ENCODE measurements at regions not wholly inside any gene's neighbourhood (a gene's known extent, or its start where the extent isn't known, plus 50 kb on each side); places are given as distances from the start of the nearest gene placed in this dataset.
"Not testable (repeated sequence)": the region's sequence is repeated elsewhere in the genome, so short reads cannot be mapped to it uniquely, and the experiment has no call there.

- ChIA-PET POLR2A (no interaction called here), CTCF (no interaction called here)
- DNase-seq (ENCODE audit: extremely low spot score), result peak; percentile 12
- no peak for TF ChIP-seq L3MBTL2 (conservative IDR thresholded peaks at IDR 0.05)
- TF ChIP-seq FOXM1 (IDR thresholded peaks at IDR 0.05; ENCODE audit: borderline replicate concordance), result no peak
- TF ChIP-seq BHLHE40 (IDR thresholded peaks at IDR 0.05; ENCODE audit: borderline replicate concordance), result no peak
- TF ChIP-seq ZNF384 (IDR thresholded peaks at IDR 0.05), result no peak
- no peak for TF ChIP-seq LEF1 (IDR thresholded peaks at IDR 0.05; ENCODE audit: borderline replicate concordance)
- TF ChIP-seq NFRKB (IDR thresholded peaks at IDR 0.05), result no peak
- no peak for TF ChIP-seq PKNOX1 (IDR thresholded peaks at IDR 0.05)
- TF ChIP-seq ARNT (IDR thresholded peaks at IDR 0.05), result no peak
- no peak for TF ChIP-seq HDGF (IDR thresholded peaks at IDR 0.05; ENCODE audit: borderline replicate concordance)
- TF ChIP-seq ELF4 (IDR thresholded peaks at IDR 0.05), result no peak
- TF ChIP-seq CTBP1 (IDR thresholded peaks at IDR 0.05; ENCODE audit: borderline replicate concordance), result no peak
These were observed 934.8 kb upstream of the SPRY2 start for GRCh38 chr13:81275666-81276258.

- DNase-seq (ENCODE audit: extremely low spot score), result no peak
- ChIA-PET POLR2A (no interaction called here), CTCF (no interaction called here)
- no peak for TF ChIP-seq ELF4 (IDR thresholded peaks at IDR 0.05)
- TF ChIP-seq BHLHE40 (IDR thresholded peaks at IDR 0.05; ENCODE audit: borderline replicate concordance), result no peak
- TF ChIP-seq L3MBTL2 (conservative IDR thresholded peaks at IDR 0.05), result no peak
- no peak for TF ChIP-seq FOXA1 (IDR thresholded peaks at IDR 0.05)
- TF ChIP-seq NFRKB (IDR thresholded peaks at IDR 0.05), result no peak
- no peak for TF ChIP-seq FOXK2 (IDR thresholded peaks at IDR 0.05)
- no peak for TF ChIP-seq HDGF (IDR thresholded peaks at IDR 0.05; ENCODE audit: borderline replicate concordance)
- TF ChIP-seq SUZ12 (IDR thresholded peaks at IDR 0.05), result no peak
- no peak for TF ChIP-seq ZNF384 (IDR thresholded peaks at IDR 0.05)
- TF ChIP-seq PKNOX1 (IDR thresholded peaks at IDR 0.05), result no peak
- no peak for TF ChIP-seq CTBP1 (IDR thresholded peaks at IDR 0.05; ENCODE audit: borderline replicate concordance)
- TF ChIP-seq LEF1 (IDR thresholded peaks at IDR 0.05; ENCODE audit: borderline replicate concordance), result no peak
- no peak for TF ChIP-seq FOXM1 (IDR thresholded peaks at IDR 0.05; ENCODE audit: borderline replicate concordance)
- no peak for TF ChIP-seq SP1 (IDR thresholded peaks at IDR 0.05)
- TF ChIP-seq TARDBP (IDR thresholded peaks at IDR 0.05), result no peak
- no peak for TF ChIP-seq ARNT (IDR thresholded peaks at IDR 0.05)
These were observed 906.8 kb upstream of the SPRY2 start for GRCh38 chr13:81247711-81248110.

- no peak for DNase-seq (ENCODE audit: extremely low spot score)
- ChIA-PET POLR2A (no interaction called here), CTCF (no interaction called here)
- TF ChIP-seq TARDBP (IDR thresholded peaks at IDR 0.05) (no peak), NFRKB (IDR thresholded peaks at IDR 0.05) (no peak), ELF4 (IDR thresholded peaks at IDR 0.05) (no peak), FOXM1 (IDR thresholded peaks at IDR 0.05; ENCODE audit: borderline replicate concordance) (no peak), ZNF384 (IDR thresholded peaks at IDR 0.05) (no peak), SUZ12 (IDR thresholded peaks at IDR 0.05) (no peak)
These were observed 905.6 kb upstream of the SPRY2 start for GRCh38 chr13:81246556-81246955.

GRCh38 chr13:81244011-81244410 lies 903.1 kb upstream of the SPRY2 start:
- CTCF ChIA-PET, result no interaction called here

GRCh38 chr13:81230386-81230785 lies 889.5 kb upstream of the SPRY2 start:
- CTCF ChIA-PET, result no interaction called here
- no peak for TF ChIP-seq SUZ12 (IDR thresholded peaks at IDR 0.05)
- TF ChIP-seq ARNT (IDR thresholded peaks at IDR 0.05), result no peak
- no peak for TF ChIP-seq LEF1 (IDR thresholded peaks at IDR 0.05; ENCODE audit: borderline replicate concordance)
- TF ChIP-seq SP1 (IDR thresholded peaks at IDR 0.05), result no peak
- TF ChIP-seq FOXA1 (IDR thresholded peaks at IDR 0.05), result no peak
- TF ChIP-seq ELF4 (IDR thresholded peaks at IDR 0.05), result no peak
- TF ChIP-seq PKNOX1 (IDR thresholded peaks at IDR 0.05), result no peak
- TF ChIP-seq CTBP1 (IDR thresholded peaks at IDR 0.05; ENCODE audit: borderline replicate concordance), result no peak
- DNase-seq (ENCODE audit: extremely low spot score), result no peak
- POLR2A ChIA-PET, result no interaction called here

More at GRCh38 chr13:81244011-81244410, 903.1 kb upstream of the SPRY2 start:
- no peak for TF ChIP-seq SUZ12 (IDR thresholded peaks at IDR 0.05)
- TF ChIP-seq FOXA1 (IDR thresholded peaks at IDR 0.05), result no peak
- TF ChIP-seq HDGF (IDR thresholded peaks at IDR 0.05; ENCODE audit: borderline replicate concordance), result no peak
- no peak for TF ChIP-seq PKNOX1 (IDR thresholded peaks at IDR 0.05)
- no peak for TF ChIP-seq ARNT (IDR thresholded peaks at IDR 0.05)
- no peak for TF ChIP-seq CTBP1 (IDR thresholded peaks at IDR 0.05; ENCODE audit: borderline replicate concordance)
- no peak for TF ChIP-seq BHLHE40 (IDR thresholded peaks at IDR 0.05; ENCODE audit: borderline replicate concordance)
- no peak for TF ChIP-seq ELF4 (IDR thresholded peaks at IDR 0.05)
- no peak for TF ChIP-seq NFRKB (IDR thresholded peaks at IDR 0.05)
- no peak for TF ChIP-seq LEF1 (IDR thresholded peaks at IDR 0.05; ENCODE audit: borderline replicate concordance)
- TF ChIP-seq TARDBP (IDR thresholded peaks at IDR 0.05), result no peak
- TF ChIP-seq L3MBTL2 (conservative IDR thresholded peaks at IDR 0.05), result no peak
- TF ChIP-seq FOXK2 (IDR thresholded peaks at IDR 0.05), result no peak
- TF ChIP-seq SP1 (IDR thresholded peaks at IDR 0.05), result no peak
- no peak for TF ChIP-seq ZNF384 (IDR thresholded peaks at IDR 0.05)
- no peak for TF ChIP-seq FOXM1 (IDR thresholded peaks at IDR 0.05; ENCODE audit: borderline replicate concordance)
- DNase-seq (ENCODE audit: extremely low spot score), result no peak
- POLR2A ChIA-PET, result no interaction called here

GRCh38 chr13:81226830-81227229 lies 885.9 kb upstream of the SPRY2 start:
- DNase-seq (ENCODE audit: extremely low spot score); POLR2A ChIA-PET; CTCF ChIA-PET: not testable (repeated sequence)
